ACC112 (cell line): ENCODE measurements at regions not wholly inside any gene's neighbourhood (a gene's known extent, or its start where the extent isn't known, plus 50 kb on each side); places are given as distances from the start of the nearest gene placed in this dataset.
"Not testable (repeated sequence)": the region's sequence is repeated elsewhere in the genome, so short reads cannot be mapped to it uniquely, and the experiment has no call there.

Experiments used
- H2AFZ ChIP-seq: fragments of 200-600 bp; sonication (generic); one replicate; pipeline ENCODE4 v1.6.0; 2017; ENCODE audit warnings: antibody characterized with exemption, low read length; ENCODE audit not compliant: unreplicated experiment
- H3K27ac ChIP-seq: fragments of 200-600 bp; sonication (generic); 2 replicates; pipeline ENCODE4 v1.5.1; 2014; ENCODE audit warnings: low read depth, mild to moderate bottlenecking, antibody characterized with exemption, low read length, moderate library complexity
- H3K27me3 ChIP-seq: fragments of 200-600 bp; sonication (generic); 2 replicates; pipeline ENCODE4 v1.6.1; 2014; ENCODE audit warnings: mild to moderate bottlenecking, antibody characterized with exemption, low read length, moderate library complexity, mixed read lengths; ENCODE audit not compliant: insufficient read depth
- H3K36me3 ChIP-seq: fragments of 200-600 bp; sonication (generic); 2 replicates; pipeline ENCODE4 v1.6.1; 2016; ENCODE audit warnings: mild to moderate bottlenecking, antibody characterized with exemption, low read length, moderate library complexity, mixed read lengths; ENCODE audit not compliant: insufficient read depth
- H3K4me1 ChIP-seq: fragments of 200-600 bp; sonication (generic); one replicate; pipeline ENCODE4 v1.6.1; 2016; ENCODE audit warnings: low read length, mixed read lengths; ENCODE audit not compliant: insufficient read depth, unreplicated experiment, control insufficient read depth
- H3K4me3 ChIP-seq: fragments of 200-600 bp; sonication (generic); 2 replicates; pipeline ENCODE4 v1.5.1; 2014; ENCODE audit warnings: mild to moderate bottlenecking, low read depth, low read length
- H3K79me2 ChIP-seq: fragments of 200-600 bp; sonication (generic); one replicate; pipeline ENCODE4 v1.6.0; 2016; ENCODE audit warnings: low read length; ENCODE audit not compliant: control insufficient read depth, unreplicated experiment, insufficient read depth

- Histone ChIP-seq H3K4me1 (peaks cover 7% of the 10 kb centered on the region), H3K79me2 (no peaks in the 10 kb centered on the region), H3K27ac (no peak overlapping the region), H3K36me3 (no peaks in the 10 kb centered on the region), H3K27me3 (no peaks in the 10 kb centered on the region), H2AFZ (no peak overlapping the region), H3K4me3 (no peak overlapping the region)
These were observed 109.3 kb upstream of the ZNF516 start for GRCh38 chr18:76604108-76604934.

DNA sequence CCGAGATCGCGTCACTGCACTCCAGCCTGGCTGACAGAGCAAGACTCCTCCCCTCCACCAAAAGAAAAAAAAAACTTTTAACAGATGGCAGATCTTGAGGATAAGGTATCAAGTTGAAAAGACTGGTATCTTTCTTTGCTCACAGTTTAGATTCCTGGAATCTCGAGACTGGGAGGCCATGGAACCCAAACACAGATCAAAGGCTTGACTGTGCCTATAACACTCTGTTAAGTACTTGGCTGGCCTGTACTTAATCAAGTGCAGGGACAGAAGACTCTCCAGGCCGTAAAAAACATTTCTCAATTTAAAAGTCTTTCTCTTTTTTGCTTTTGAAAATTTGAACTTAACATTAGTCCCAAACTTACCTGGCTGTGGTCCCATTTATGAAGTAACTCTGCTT, 107.1 kb upstream of the ZNF516 start:
- H3K4me1 ChIP-seq: peaks cover 7% of the 10 kb centered on the region
- no peaks in the 10 kb centered on the region for H3K27me3 ChIP-seq
- no peak overlapping the region for H3K27ac ChIP-seq
- H3K36me3 ChIP-seq: no peaks in the 10 kb centered on the region
- H3K4me3 ChIP-seq: no peak overlapping the region
- H2AFZ ChIP-seq: no peak overlapping the region
- H3K79me2 ChIP-seq: no peaks in the 10 kb centered on the region

- not testable (repeated sequence) for H3K27ac ChIP-seq, H2AFZ ChIP-seq, H3K79me2 ChIP-seq, H3K36me3 ChIP-seq, H3K4me3 ChIP-seq, H3K27me3 ChIP-seq, H3K4me1 ChIP-seq
These were observed 105.0 kb upstream of the ZNF516 start for GRCh38 chr18:76600076-76600475.

GRCh38 chr18:76594966-76595365, 99.9 kb upstream of the ZNF516 start:
- Histone ChIP-seq H3K36me3 (no peaks in the 10 kb centered on the region), H3K27ac (no peak overlapping the region), H3K4me3 (no peak overlapping the region), H3K27me3 (peaks cover 1% of the 10 kb centered on the region), H3K79me2 (no peaks in the 10 kb centered on the region), H2AFZ (no peak overlapping the region), H3K4me1 (no peaks in the 10 kb centered on the region)

DNA sequence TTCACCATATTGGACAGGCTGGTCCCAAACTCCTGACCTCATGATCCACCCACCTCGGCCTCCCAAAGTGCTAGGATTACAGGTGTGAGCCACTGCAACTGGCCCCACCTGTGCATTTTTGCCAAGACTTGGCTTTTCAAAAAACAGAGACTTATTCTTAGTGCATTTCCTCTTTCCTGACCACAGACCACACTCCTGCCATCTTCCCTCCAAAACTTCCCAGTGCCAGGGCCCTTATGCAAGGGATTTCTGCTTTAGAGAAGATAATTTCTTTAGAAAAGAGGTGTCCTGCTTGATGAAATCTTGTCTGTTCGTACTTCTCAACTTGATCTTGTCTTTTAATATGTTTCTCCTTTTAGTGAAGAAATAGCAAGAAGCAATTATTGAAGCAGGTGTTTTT, 98.8 kb upstream of the ZNF516 start:
- Histone ChIP-seq H3K36me3 (no peaks in the 10 kb centered on the region), H3K79me2 (no peaks in the 10 kb centered on the region), H3K27me3 (peaks cover 5% of the 10 kb centered on the region), H3K27ac (no peak overlapping the region), H2AFZ (no peak overlapping the region), H3K4me3 (no peak overlapping the region), H3K4me1 (peaks cover 4% of the 10 kb centered on the region)

DNA sequence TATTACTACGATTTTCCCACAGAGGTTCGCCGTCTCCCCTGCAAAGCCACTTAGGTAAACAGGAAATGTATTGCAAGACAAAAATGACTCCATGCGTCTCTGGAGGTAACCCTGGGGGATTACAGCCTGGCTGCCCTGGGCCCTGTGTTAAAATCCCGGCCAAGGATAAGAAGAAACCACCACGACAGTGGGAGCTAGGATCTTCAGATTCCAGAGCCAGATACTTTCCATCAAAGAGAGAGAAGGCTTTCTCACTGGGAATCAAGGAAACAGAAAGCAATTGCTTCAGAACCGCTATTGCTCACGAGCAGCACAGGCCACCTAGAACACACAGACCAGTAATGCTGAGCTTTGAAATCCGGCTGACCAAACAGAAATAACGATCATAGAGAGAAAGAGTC, 97.9 kb upstream of the ZNF516 start:
- Histone ChIP-seq H3K36me3 (no peaks in the 10 kb centered on the region), H3K79me2 (no peaks in the 10 kb centered on the region), H3K27ac (no peak overlapping the region), H2AFZ (no peak overlapping the region), H3K4me1 (peaks cover 4% of the 10 kb centered on the region), H3K27me3 (peaks cover 5% of the 10 kb centered on the region), H3K4me3 (no peak overlapping the region)

- no peak overlapping the region for H3K27ac ChIP-seq
- H3K36me3 ChIP-seq: no peaks in the 10 kb centered on the region
- no peaks in the 10 kb centered on the region for H3K79me2 ChIP-seq
- no peak overlapping the region for H3K4me3 ChIP-seq
- no peak overlapping the region for H2AFZ ChIP-seq
- H3K4me1 ChIP-seq: peaks cover 4% of the 10 kb centered on the region
- peaks cover 5% of the 10 kb centered on the region for H3K27me3 ChIP-seq
These were observed 97.1 kb upstream of the ZNF516 start for GRCh38 chr18:76592096-76592495.

DNA sequence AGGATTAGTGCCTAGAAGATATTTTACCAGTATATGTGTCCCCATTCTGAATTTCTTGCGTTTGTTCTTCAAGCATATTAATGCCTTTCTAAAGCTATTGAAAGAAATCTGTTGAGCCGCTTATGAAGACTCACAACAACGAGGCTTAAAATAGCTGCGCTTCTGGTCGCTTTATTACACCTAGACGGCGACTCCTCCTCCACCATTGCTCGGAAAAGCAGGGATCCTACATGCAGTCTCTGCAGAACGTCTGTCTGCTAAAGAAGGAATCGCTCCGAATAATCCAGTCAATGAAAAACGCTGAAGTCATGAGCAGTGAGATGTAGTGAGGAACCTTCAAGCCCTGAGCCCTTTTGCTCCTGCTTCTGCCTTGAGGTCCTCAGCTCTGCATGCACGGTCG, 94.8 kb upstream of the ZNF516 start:
- Histone ChIP-seq H3K27me3 (peaks cover 5% of the 10 kb centered on the region), H3K4me3 (no peak overlapping the region), H3K4me1 (peaks cover 4% of the 10 kb centered on the region), H3K27ac (no peak overlapping the region), H2AFZ (no peak overlapping the region), H3K79me2 (no peaks in the 10 kb centered on the region), H3K36me3 (no peaks in the 10 kb centered on the region)

DNA sequence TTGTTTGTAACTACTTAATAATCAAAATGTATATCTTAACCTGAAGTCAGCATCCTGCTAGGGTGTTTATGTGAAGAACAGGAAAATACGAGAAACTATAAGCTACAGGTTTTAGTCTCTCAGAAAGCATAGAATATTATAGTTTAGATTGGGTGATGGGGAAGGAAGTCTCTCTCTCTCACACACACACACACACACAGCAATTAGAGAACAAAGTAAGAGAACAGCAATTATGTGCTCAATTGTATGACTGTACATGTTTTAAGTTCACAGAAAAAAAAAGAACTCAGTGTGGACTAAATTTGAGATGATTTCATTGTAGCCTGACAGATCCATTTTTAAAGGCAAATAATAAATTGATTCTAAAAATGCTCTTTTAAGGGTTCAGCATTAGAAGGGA, 94.3 kb upstream of the ZNF516 start:
- H2AFZ ChIP-seq: peak overlapping the region; percentile 55
- H3K79me2 ChIP-seq: no peaks in the 10 kb centered on the region
- no peak overlapping the region for H3K27ac ChIP-seq
- H3K4me1 ChIP-seq: peaks cover 4% of the 10 kb centered on the region
- peaks cover 5% of the 10 kb centered on the region for H3K27me3 ChIP-seq
- H3K36me3 ChIP-seq: no peaks in the 10 kb centered on the region
- H3K4me3 ChIP-seq: peak overlapping the region; percentile 48

GRCh38 chr18:76588601-76589226, 93.7 kb upstream of the ZNF516 start:
- Histone ChIP-seq H3K27me3 (peaks cover 5% of the 10 kb centered on the region), H3K4me1 (peaks cover 4% of the 10 kb centered on the region), H3K79me2 (no peaks in the 10 kb centered on the region), H3K27ac (no peak overlapping the region), H3K4me3 (peak overlapping the region; percentile 48), H3K36me3 (no peaks in the 10 kb centered on the region), H2AFZ (peak overlapping the region; percentile 55)

GRCh38 chr18:76587879-76588271, 92.8 kb upstream of the ZNF516 start:
- Histone ChIP-seq H3K79me2 (no peaks in the 10 kb centered on the region), H2AFZ (no peak overlapping the region), H3K27me3 (peaks cover 5% of the 10 kb centered on the region), H3K4me1 (peaks cover 4% of the 10 kb centered on the region), H3K36me3 (no peaks in the 10 kb centered on the region), H3K4me3 (no peak overlapping the region), H3K27ac (no peak overlapping the region)
